Pancreas (tissue), 10 donors: ENCODE measurements at regions not wholly inside any gene's neighbourhood (a gene's known extent, or its start where the extent isn't known, plus 50 kb on each side); places are given as distances from the start of the nearest gene placed in this dataset.

ENCODE experiments used
- ATAC-seq, 4 donors: fragments of 200-7000 bp; cut with Tn5 transposase; one replicate each; pipeline versions ENCODE4 v1.8.0 to v1.9.1; 2020; ENCODE audit warnings: mild to moderate bottlenecking in 4 of 4, moderate library complexity in 4 of 4
- DNase-seq, 6 donors: peaks; one replicate each; pipeline ENCODE4 v3.0.0-alpha.2; 2020
- FAIRE-seq: peaks from 2 replicates; lab custom pipeline; 2012; peaks lifted over from hg19 to GRCh38; lab: Jason Lieb, UNC
- H3K27ac ChIP-seq, 4 donors: fragments of 200-600 bp; sonication (generic); 1 replicate in 3 of 4; 2 replicates in 1 of 4; pipeline versions ENCODE4 v1.5.0 to v1.8.0; 2020
- H3K27me3 ChIP-seq, 4 donors: fragments of 200-600 bp; one replicate each; pipeline ENCODE4 v1.8.0; 2021
- H3K36me3 ChIP-seq, 3 donors: fragments of 200-600 bp; sonication (generic) in 1 of 3; one replicate each; pipeline versions ENCODE4 v1.5.0 to v1.8.0; 2020 to 2021
- H3K4me1 ChIP-seq, 3 donors: fragments of 200-600 bp; one replicate each; pipeline ENCODE4 v1.8.0; 2021
- H3K4me3 ChIP-seq, 4 donors: fragments of 200-600 bp; sonication (generic) in 2 of 4; one replicate each; pipeline versions ENCODE4 v1.5.0 to v1.8.0; 2020 to 2021
- H3K9me3 ChIP-seq, 4 donors: fragments of 200-600 bp; one replicate each; pipeline ENCODE4 v1.8.0; 2021
- WGBS, 2 donors: extraction: QIAGEN DNeasy Blood & Tissue Kit; methylation state at CpG; one replicate each; pipeline ENCODE4 v1.1.7; 2013; 5-methylcytosine and 5-hydroxymethylcytosine counted together
- intact Hi-C, 3 donors: fragments of 100-400 bp; cut with DNase I; formaldehyde crosslinking; loops; one replicate each; pipeline versions ENCODE4 v1.11.1 to v1.14.2; 2022
- TF ChIP-seq, protein P1 (sequence below), 4 donors: fragments of 200-600 bp; sonication (generic) in 3 of 4; IDR thresholded peaks; one replicate each; pipeline versions ENCODE4 v1.5.0 to v1.8.0; 2021; ENCODE audit warnings: antibody characterized with exemption in 4 of 4
- donor health status: healthy with polysubstance abuse.
- donor health status: DM: no; HTN: no; CAD: no; lungs with moderate emphysema.
- donor health status: DM: no; HTN: no; CAD: no.
- donor health status: control.
- donor health status: control.
- donor health status: Bipolar disorder and iron deficiency.
- donor health status: DM: yes; HTN: yes; CAD: no.
- donor health status: DM: no; HTN: no; CAD: no.
- donor health status: DM: no; HTN: no; CAD: no.
- donor health status: DM: yes; HTN: yes; CAD: no.

DNA sequence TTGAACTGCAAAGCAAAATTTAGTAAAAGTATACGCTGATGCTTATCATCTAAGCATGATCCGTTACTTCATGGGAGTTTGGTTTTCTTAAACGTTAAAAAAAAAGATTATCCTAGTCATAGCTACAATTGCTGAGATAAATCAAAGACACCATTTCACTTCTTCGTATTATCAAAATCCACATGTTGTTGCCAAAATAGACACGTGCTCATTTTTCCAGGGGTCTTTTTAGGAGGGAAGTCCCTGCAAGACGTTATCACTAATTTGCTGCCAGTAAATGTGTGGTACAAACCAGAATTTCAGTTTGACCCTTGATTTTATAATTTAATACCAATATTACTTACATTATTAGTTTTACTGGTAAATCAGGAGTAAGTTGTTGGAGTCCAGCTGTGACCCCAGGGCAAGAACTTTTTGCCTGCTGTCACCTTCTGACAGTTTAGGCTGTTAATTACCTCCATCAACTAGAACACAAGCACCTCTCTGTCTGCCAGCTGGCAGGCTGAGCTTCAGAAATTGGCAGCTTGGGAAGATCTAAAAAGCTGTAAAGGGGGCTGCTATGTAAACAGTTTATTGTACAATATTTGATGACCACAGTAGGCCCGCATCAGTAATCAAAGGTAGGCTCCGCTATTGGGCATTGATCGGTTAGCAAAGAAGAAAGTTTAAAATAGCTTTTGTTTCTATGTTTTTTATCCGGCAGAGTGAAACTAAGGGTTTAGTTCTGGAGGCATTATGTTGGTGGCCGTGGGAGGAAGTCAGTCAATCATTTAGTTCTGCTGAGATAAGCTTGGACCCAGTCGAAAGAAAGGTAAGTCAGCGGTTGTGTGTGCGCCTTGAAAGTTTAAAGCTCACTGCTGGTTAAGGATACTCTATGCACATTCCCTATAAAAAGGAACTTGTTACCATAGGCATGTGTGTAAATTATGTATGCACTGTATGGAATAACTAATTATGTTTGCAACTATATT lies 196.4 kb downstream of the FBXO8 start:
- H3K36me3 ChIP-seq, result no peaks in the 10 kb centered on the region
- no peak for FAIRE-seq
- H3K9me3 ChIP-seq, result no peaks in the 10 kb centered on the region
- no peak overlapping the region for H3K4me3 ChIP-seq
- DNase-seq, result no peak
- no peaks in the 10 kb centered on the region for H3K4me1 ChIP-seq
- ATAC-seq, result no peak
- H3K27me3 ChIP-seq, result no peaks in the 10 kb centered on the region
- intact Hi-C loops, result no loop called here
- 36 to 38% methylated on average over 14 of the region's 14 CpGs for WGBS, 2 donors
- no peak overlapping the region for H3K27ac ChIP-seq
- TF ChIP-seq, protein P1, sequence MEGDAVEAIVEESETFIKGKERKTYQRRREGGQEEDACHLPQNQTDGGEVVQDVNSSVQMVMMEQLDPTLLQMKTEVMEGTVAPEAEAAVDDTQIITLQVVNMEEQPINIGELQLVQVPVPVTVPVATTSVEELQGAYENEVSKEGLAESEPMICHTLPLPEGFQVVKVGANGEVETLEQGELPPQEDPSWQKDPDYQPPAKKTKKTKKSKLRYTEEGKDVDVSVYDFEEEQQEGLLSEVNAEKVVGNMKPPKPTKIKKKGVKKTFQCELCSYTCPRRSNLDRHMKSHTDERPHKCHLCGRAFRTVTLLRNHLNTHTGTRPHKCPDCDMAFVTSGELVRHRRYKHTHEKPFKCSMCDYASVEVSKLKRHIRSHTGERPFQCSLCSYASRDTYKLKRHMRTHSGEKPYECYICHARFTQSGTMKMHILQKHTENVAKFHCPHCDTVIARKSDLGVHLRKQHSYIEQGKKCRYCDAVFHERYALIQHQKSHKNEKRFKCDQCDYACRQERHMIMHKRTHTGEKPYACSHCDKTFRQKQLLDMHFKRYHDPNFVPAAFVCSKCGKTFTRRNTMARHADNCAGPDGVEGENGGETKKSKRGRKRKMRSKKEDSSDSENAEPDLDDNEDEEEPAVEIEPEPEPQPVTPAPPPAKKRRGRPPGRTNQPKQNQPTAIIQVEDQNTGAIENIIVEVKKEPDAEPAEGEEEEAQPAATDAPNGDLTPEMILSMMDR (IDR thresholded peaks at IDR 0.05), result no peak

- ATAC-seq (no peak), DNase-seq (no peak), FAIRE-seq (no peak)
- WGBS, 2 donors, result 73 to 78% methylated on average over 2 of the region's 2 CpGs
- Histone ChIP-seq H3K9me3 (no peaks in the 10 kb centered on the region), H3K27ac (no peak overlapping the region), H3K4me1 (no peaks in the 10 kb centered on the region), H3K27me3 (no peaks in the 10 kb centered on the region), H3K36me3 (no peaks in the 10 kb centered on the region), H3K4me3 (no peak overlapping the region)
- intact Hi-C loops, result no loop called here
- TF ChIP-seq, protein P1 (IDR thresholded peaks at IDR 0.05), result no peak
These were observed 198.5 kb downstream of the FBXO8 start for GRCh38 chr4:174084981-174085380.

DNA sequence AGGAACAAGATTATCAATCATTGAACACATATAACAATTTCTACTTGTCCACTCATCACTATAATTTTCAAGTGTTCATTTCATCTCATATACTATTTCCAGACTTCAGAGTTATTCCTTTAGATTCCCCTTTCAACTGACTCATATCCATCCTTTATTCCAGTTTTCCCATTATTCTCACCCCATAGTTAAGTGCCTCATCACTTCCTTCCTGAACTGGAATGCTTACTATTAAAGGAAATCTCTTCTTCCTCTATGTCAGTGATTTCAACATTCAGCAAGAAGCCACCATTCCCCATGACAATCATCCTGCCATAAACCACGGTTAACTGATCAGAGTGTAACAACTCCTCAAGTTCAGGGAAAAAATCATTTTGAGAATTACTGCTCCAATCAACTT lies 198.9 kb downstream of the FBXO8 start:
- DNase-seq (no peak), ATAC-seq (no peak), FAIRE-seq (no peak)
- H3K4me1 ChIP-seq, result no peaks in the 10 kb centered on the region
- H3K27ac ChIP-seq, result no peak overlapping the region
- intact Hi-C loops, result no loop called here
- no peaks in the 10 kb centered on the region for H3K27me3 ChIP-seq
- no peak overlapping the region for H3K4me3 ChIP-seq
- H3K36me3 ChIP-seq, result no peaks in the 10 kb centered on the region
- WGBS, 2 donors, result 48 to 85% methylated on average over 1 of the region's 1 CpG
- TF ChIP-seq, protein P1 (IDR thresholded peaks at IDR 0.05), result no peak
- H3K9me3 ChIP-seq, result no peaks in the 10 kb centered on the region

DNA sequence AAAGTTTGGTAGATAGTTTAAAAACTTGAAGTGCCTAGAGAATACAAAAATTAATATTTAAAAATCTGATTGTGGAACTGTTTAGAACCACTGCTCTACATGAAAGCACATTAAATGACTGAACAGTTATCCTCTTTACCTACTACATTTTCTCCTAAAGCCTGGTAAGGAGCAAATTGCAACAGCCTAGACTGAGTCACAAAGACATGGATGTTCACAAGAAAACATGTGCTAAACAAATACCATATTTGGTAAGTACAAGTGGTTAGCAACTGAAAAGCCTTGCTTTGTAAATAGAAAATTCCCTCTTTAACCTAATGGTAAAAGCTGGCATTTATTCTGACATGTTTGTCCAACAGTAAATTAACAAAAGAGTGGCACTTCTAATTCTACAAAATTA lies 203.1 kb downstream of the FBXO8 start:
- TF ChIP-seq, protein P1 (IDR thresholded peaks at IDR 0.05), result no peak
- Histone ChIP-seq H3K36me3 (no peaks in the 10 kb centered on the region), H3K4me1 (no peaks in the 10 kb centered on the region), H3K27me3 (no peaks in the 10 kb centered on the region), H3K9me3 (no peaks in the 10 kb centered on the region), H3K4me3 (no peak overlapping the region), H3K27ac (no peak overlapping the region)
- FAIRE-seq (no peak), DNase-seq (no peak), ATAC-seq (no peak)
- intact Hi-C loops, result no loop called here

DNA sequence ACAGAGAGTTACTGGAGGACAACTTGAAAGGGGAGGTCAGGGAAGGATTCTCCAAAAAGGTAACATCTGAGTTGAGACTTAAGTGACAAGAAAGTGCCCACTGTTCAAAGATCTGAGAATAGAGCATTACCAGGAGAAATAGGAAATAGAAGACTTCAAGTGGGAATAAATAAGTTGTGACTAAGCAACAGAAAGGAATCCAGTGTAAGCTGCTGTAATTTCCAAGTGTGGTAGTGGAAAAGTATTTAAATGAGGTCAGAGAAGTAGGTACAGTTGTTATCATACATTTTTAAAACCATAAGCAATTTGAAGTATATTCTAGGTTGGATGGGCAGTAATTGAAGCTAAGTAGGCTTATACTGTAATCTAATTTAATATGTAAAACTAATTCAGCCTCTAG lies 211.9 kb downstream of the FBXO8 start:
- intact Hi-C loops, result no loop called here
- ATAC-seq, result no peak
- no peaks in the 10 kb centered on the region for H3K4me1 ChIP-seq
- H3K4me3 ChIP-seq, result no peak overlapping the region
- H3K9me3 ChIP-seq, result no peaks in the 10 kb centered on the region
- no peak for FAIRE-seq
- H3K27me3 ChIP-seq, result no peaks in the 10 kb centered on the region
- TF ChIP-seq, protein P1 (IDR thresholded peaks at IDR 0.05), result no peak
- H3K27ac ChIP-seq, result no peak overlapping the region
- H3K36me3 ChIP-seq, result no peaks in the 10 kb centered on the region
- no peak for DNase-seq
